ENCODE measurements at regions not wholly inside any gene's neighbourhood (a gene's known extent, or its start where the extent isn't known, plus 50 kb on each side); places are given as distances from the start of the nearest gene placed in this dataset.
"Not testable (repeated sequence)": the region's sequence is repeated elsewhere in the genome, so short reads cannot be mapped to it uniquely, and the experiment has no call there.

DNA sequence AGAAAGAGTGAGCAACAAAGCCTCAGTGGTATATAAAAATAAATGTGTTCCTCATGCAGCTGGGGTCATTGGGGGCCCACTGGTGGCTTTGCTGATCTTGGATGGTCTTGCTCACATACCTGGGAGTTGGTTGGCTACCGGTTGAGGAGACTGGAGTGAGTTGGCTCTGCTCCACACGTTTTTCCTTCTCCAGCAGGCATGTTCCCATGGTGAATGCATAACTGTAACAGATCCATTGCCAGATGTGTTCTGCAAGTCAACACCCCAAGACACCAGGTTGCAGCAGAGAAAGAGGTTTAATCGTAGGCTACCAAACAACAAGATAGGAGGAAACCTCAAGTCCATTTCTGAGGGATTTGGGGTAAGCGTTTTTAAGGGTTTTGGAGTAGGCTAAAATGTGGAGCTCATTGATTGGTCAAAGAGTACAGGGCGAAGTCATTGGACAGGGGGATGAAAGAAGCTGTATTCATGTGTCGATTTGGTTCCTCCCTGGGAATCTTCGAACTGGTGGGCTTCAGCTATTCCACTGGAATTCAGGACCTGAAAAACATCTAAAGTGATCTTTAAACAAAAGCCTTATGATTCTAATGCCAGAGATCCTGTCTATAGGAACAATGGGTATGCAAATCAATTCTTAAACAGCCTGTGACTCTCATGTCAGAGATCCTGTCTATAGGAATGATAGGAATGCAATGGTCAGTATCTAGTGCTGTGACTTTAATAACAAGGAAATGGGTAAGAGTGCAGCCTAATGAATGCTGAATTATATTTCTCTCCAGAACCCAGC, 467.5 kb upstream of the C16orf82 start:
- DNase-seq = no peak

DNA sequence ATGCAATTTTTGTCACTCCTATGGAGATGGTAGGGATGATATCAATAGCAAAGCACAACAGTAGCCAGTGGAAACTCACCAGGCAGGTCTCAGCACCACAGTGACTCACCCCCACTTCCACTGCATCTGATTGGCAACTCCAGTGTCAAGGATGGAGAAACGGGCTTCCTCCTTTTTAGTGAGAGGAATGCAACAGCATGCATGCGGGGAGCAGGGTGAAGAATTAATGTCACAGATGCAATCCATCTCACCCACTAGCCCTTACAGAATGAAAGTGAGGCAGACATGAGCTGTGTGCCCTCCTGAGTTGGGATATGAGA, 467.0 kb upstream of the C16orf82 start:
- no peak for DNase-seq

DNA sequence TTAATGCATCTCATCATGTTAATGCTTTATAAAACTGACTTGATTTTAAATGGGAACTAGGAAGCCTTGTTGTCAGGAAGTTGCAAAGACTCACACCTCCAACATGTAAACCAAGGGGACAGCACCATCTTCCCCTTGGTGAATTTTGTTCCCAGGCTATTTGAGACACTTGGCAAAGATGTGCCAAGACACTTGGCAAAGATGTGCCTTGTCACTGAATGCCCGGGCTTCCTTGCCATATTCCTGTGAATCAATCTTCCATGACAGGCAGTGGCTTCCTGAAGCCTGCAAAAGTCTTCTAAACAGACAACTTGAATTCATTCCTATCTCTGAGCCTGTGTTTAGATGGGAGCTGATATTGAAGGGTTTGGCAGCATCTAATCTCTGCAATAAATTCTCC, 465.4 kb upstream of the C16orf82 start:
- DNase-seq = no peak

DNA sequence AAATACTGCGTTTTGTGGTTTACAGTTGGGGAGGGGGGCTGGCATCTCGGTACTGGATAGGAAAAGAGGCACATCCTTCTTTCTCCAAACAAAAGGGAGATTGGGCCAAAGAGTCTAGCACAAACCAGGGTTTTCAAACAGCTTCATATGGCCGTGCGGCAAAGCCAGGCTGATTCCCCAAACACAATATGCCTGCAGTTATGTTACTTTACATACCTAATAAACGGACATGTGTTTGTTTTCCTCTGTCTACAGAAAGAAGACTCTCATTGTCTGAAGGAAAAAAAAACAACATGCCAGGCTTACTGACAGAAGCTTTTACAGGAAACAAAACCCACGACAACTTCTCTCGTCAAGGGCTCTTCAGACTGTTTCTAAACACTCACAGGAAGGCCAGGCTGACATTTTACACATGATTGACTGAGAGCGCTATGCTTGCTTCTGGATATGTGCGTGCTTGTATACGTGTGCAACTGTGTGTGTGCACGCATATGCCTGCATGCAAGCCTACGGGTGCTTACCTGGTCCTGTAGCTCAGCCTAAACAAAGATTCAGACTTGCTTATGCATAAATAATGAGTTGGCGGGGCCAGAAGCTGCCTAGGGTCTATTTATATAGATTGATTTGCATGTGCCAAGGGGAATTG, 461.0 kb upstream of the C16orf82 start:
- no peak for DNase-seq

- DNase-seq = no peak
These were observed 460.2 kb upstream of the C16orf82 start for GRCh38 chr16:26606381-26607150.

DNA sequence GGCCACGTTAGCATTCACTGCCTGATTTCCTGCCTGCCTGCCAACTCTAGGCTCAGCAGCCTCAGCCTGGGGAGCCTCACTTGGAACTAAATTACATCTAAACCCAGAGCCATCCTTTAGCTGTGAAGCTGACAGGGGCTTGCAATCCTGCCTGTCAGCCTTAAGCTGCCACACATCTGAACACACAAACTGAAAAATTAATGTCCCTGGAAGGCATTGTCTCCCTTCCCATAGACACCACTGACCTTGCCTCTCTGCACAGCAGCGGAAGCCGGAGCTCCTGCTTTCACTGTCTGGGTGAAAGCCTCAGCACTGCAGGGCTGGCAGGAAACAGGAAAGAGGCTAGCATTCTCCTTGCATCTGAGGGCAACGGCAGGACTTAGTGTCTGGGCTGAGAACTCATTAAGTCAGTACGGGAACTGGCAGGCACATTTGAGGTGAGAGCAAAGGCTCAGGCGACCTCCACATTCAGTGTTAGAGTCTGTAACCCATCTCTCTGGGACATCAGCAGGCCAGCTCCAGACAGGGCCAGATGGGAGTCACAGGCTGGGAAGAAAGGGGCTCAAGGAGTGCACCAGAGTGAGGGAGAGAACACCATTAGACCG, 452.4 kb upstream of the C16orf82 start:
- no peak for DNase-seq

DNA sequence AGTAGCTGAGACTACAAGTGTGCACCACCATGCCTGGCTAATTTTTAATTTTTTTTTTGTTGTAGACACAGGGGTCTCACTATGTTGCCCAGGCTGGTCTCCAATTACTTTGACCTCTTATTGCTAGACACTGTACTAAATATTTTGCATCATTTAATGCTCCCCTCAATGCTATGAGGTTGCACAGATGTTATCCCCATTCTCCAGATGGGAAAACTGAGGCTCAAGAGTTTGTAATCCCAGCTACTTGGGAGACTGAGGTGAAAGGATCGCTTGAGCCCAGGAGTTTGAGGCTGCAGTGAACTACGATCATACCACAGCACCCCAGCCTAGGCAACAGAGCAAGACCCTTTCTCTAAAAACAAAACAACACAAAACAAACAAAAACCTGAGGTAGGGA, 443.3 kb upstream of the C16orf82 start:
- no peak for DNase-seq

- DNase-seq = no peak
These were observed 438.8 kb upstream of the C16orf82 start for GRCh38 chr16:26627958-26628357.

- DNase-seq = not testable (repeated sequence)
These were observed 435.4 kb upstream of the C16orf82 start for GRCh38 chr16:26631365-26631764.

DNA sequence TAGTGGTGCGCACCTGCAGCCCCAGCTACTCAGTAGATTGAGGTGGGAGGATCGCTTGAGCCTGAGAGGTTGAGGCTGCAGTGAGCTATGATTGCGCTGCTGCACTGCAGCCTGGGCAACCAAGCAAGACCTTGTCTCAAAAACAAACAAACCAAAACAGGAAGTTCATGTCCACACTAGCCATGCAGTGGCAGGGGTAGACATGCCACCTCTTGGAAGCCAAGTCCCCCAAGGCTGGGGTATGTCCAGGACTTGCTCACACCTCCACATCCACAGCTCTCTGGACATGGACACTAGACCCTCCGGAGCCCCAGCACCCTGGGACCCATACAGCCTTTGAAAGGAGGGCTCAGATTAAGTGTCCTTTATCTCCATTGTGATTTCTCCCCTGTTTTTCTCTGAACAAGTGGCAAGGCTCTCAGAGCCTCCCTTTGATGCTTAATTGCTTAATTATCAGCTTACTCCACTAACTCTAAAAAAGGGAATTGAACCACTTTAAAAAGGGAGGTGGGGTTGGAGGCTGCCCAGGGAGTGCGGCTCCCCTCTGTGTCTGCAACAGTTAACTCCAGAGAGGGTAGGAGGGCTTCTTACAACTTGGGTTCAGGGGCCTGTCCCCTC, 424.6 kb upstream of the C16orf82 start:
- no peak for DNase-seq

GRCh38 chr16:26643519-26643918, 423.2 kb upstream of the C16orf82 start:
- no peak for DNase-seq

DNA sequence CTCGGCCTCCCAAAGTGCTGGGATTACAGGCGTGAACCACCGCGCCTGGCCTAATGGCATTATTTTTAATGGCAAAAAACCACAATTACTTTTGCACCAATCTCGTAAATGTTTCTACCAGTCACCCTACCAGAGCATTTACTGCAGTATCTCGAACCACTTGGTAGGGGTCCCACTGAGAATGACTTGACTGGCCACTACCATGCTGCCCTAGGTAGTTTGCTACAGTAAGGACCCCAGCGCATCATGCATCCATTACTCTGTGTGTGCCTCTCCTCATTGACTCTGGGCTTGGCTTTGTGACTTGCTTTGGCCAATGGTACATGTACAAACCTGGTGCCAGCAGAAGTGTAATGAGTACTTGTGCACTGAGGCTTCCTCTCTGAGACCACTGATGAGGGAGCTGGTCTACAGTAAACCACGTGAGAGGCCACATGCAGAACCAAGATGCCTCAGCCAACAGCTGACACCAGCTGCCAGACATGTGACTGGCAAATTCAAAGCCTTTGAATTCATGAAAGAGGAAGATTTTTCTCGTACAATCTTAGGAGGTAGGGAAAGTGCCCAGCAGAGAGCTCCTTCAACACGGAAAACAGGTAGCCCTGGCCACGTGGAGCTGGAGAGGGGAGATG, 421.7 kb upstream of the C16orf82 start:
- DNase-seq = no peak

DNA sequence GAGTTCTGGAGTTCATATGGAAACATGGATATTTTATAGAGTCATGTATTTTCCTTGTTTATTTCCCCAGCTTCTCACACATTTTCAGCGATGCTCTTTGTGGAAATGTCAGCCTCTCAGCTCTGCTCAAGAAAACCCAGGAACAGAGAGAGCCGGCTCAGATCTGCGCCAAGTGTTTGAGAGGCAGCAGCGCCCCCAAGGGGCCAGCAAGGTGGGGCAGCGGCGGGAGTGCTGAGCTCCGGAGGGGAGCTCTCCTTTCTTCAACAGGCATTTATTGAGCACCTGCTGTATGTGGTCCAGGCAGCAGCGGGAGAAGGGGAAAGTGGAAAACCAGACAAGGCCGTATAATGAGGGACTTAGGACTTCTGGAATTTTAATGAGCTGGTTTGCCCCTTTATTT, 421.1 kb upstream of the C16orf82 start:
- DNase-seq = peak; percentile 2

DNA sequence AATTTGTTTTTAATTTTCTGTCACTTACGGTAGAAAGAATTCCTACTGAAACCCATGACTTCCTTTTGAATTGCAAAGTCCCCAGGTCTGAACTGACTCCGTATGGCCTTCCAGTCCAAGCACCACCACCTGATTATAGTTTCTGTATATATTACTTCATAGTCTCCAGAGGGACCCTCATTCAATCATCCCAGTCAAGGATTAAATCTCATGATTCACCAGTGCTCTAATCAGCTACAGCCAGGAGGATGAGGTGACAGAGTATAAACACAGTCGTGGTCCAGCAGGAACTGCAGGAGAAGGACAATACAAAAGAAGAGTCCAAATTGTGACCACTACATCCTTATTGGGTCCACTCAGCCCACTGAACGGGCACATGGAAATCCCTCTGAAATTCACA, 418.9 kb upstream of the C16orf82 start:
- DNase-seq = no peak

DNA sequence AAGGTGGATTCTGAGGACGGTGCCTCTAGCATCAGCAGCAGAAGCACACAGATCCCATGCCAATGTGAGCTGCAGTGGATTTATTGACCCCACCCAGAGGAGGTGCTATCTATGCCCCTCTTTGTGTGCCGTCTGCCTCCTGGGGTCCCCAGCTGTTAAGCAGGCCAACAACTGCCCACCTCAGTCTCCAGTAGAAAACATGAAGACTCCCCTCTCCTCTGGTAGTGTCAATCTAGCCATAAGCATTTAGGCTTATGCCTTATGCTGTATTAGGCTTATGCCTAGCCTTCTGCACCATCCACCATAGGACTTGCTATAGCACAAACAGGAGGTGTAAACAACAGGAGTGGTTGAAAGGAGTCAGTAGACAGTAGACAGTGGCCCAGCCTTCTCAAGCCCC, 417.9 kb upstream of the C16orf82 start:
- DNase-seq = no peak

- no peak for DNase-seq
These were observed 417.2 kb upstream of the C16orf82 start for GRCh38 chr16:26649381-26650045.

DNA sequence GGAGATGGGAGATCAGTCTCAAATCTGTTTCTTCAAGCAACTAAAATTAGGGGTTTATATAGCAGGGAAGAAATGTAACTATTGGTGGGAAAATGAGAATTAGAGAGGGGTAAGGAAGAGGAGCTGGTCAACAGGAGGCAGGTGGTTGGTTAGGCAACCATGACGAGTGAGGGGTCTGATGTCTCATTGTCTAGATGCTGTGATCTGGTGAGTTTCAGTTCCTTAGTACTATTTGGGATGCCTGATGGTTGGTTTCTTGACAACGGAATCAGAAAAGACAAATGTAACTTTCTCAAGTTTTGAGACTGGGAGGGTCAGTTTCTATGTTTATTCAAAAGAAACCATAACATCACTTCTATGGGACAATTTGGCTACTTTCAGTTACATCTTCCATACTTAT, 415.3 kb upstream of the C16orf82 start:
- DNase-seq = no peak

DNA sequence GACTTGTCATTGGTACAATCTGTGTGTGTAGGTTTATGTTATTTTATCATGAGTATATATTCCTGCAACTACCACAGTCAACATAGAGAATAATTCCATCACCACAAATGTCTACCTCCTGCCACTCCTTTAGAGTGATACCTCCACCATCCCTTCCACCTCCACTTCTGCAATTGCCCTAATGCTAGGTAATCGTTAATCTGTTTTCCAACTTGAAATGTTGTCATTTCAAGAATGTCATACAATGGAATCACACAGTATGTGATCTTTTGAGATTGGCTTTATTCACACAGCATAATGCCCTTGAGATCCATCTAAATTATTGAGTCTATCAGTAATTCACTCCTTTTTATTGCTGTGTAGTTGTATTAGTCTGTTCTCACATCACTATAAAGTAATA, 414.8 kb upstream of the C16orf82 start:
- no peak for DNase-seq

- no peak for DNase-seq
These were observed 408.2 kb upstream of the C16orf82 start for GRCh38 chr16:26658486-26658885.

GRCh38 chr16:26658915-26659314, 407.8 kb upstream of the C16orf82 start:
- no peak for DNase-seq

- DNase-seq = no peak
These were observed 402.6 kb upstream of the C16orf82 start for GRCh38 chr16:26664086-26664485.
